C1 segment of cervical spinal cord (tissue), 14 donors: ENCODE measurements at regions not wholly inside any gene's neighbourhood (a gene's known extent, or its start where the extent isn't known, plus 50 kb on each side); places are given as distances from the start of the nearest gene placed in this dataset.
A peak's percentile ranks its signal among the peaks of the same experiment; 100 is the strongest.
"Not testable (repeated sequence)": the region's sequence is repeated elsewhere in the genome, so short reads cannot be mapped to it uniquely, and the experiment has no call there.

Experiments
- DNase-seq, 14 donors: peaks; one replicate each; lab custom pipeline; 2025; lab: John Stamatoyannopoulos, UW

- no peak for DNase-seq
Measured at GRCh38 chr5:25405850-25406249, 761.1 kb upstream of the CDH10 start.

GRCh38 chr5:25399878-25400480 lies 755.2 kb upstream of the CDH10 start:
- DNase-seq, result no peak

- DNase-seq, result no peak
Measured at GRCh38 chr5:25393957-25394356, 749.2 kb upstream of the CDH10 start.

GRCh38 chr5:25393256-25393655 lies 748.5 kb upstream of the CDH10 start:
- DNase-seq, result peak in 1 of 14 donors; percentile 28

GRCh38 chr5:25387953-25388352 lies 743.2 kb upstream of the CDH10 start:
- no peak for DNase-seq

- no peak for DNase-seq
Measured at GRCh38 chr5:25362799-25363198, 718.0 kb upstream of the CDH10 start.

GRCh38 chr5:25358919-25359318 lies 714.1 kb upstream of the CDH10 start:
- no peak for DNase-seq

- no peak for DNase-seq
Measured at GRCh38 chr5:25357605-25358004, 712.8 kb upstream of the CDH10 start.

- no peak for DNase-seq
Measured at GRCh38 chr5:25349746-25350145, 705.0 kb upstream of the CDH10 start.

- no peak for DNase-seq
Measured at GRCh38 chr5:25345240-25345771, 700.5 kb upstream of the CDH10 start.

GRCh38 chr5:25339541-25339940 lies 694.8 kb upstream of the CDH10 start:
- no peak for DNase-seq

- DNase-seq, result no peak
Measured at GRCh38 chr5:25334350-25334749, 689.6 kb upstream of the CDH10 start.

- no peak for DNase-seq
Measured at GRCh38 chr5:25330721-25331120, 685.9 kb upstream of the CDH10 start.

GRCh38 chr5:25327172-25327571 lies 682.4 kb upstream of the CDH10 start:
- no peak for DNase-seq

GRCh38 chr5:25301836-25302235 lies 657.1 kb upstream of the CDH10 start:
- DNase-seq, result no peak

- DNase-seq, result no peak
Measured at GRCh38 chr5:25295067-25295466, 650.3 kb upstream of the CDH10 start.

GRCh38 chr5:25289766-25290165 lies 645.0 kb upstream of the CDH10 start:
- not testable (repeated sequence) for DNase-seq

GRCh38 chr5:25286319-25286718 lies 641.5 kb upstream of the CDH10 start:
- no peak for DNase-seq

- no peak for DNase-seq
Measured at GRCh38 chr5:25285136-25285535, 640.4 kb upstream of the CDH10 start.

- DNase-seq, result not testable (repeated sequence)
Measured at GRCh38 chr5:25263507-25263906, 618.7 kb upstream of the CDH10 start.

GRCh38 chr5:25262221-25262620 lies 617.4 kb upstream of the CDH10 start:
- no peak for DNase-seq

GRCh38 chr5:25255128-25255527 lies 610.4 kb upstream of the CDH10 start:
- DNase-seq, result no peak

- no peak for DNase-seq
Measured at GRCh38 chr5:25241981-25242380, 597.2 kb upstream of the CDH10 start.

GRCh38 chr5:25238720-25239119 lies 593.9 kb upstream of the CDH10 start:
- not testable (repeated sequence) for DNase-seq
